ENCODE measurements at regions not wholly inside any gene's neighbourhood (a gene's known extent, or its start where the extent isn't known, plus 50 kb on each side); places are given as distances from the start of the nearest gene placed in this dataset.
"Not testable (repeated sequence)": the region's sequence is repeated elsewhere in the genome, so short reads cannot be mapped to it uniquely, and the experiment has no call there.

- no peak overlapping the region for H3K4me3 ChIP-seq (ENCODE audit: insufficient read depth, low read length)
- TF ChIP-seq CTCF (IDR thresholded peaks at IDR 0.05; ENCODE audit: extremely low read depth, low read depth, low read length), result no peak
- no peak for DNase-seq (ENCODE audit: insufficient read length, low spot score, missing footprints)
- H3K36me3 ChIP-seq (ENCODE audit: insufficient read depth, low read length), result no peaks in the 10 kb centered on the region
- H3K79me2 ChIP-seq (ENCODE audit: insufficient read depth, low read length), result no peaks in the 10 kb centered on the region
- no peak overlapping the region for H3K27ac ChIP-seq (ENCODE audit: low read depth, low read length)
- no peaks in the 10 kb centered on the region for H3K9me3 ChIP-seq (ENCODE audit: low read depth, low read length)
- no peak overlapping the region for H2AFZ ChIP-seq (ENCODE audit: low read length)
- no peaks in the 10 kb centered on the region for H4K20me1 ChIP-seq (ENCODE audit: insufficient read depth, low read length)
- no peaks in the 10 kb centered on the region for H3K4me1 ChIP-seq (ENCODE audit: insufficient read depth, low read length)
- no peak overlapping the region for H3K4me2 ChIP-seq (ENCODE audit: insufficient read depth, low read length)
- no peaks in the 10 kb centered on the region for H3K27me3 ChIP-seq (ENCODE audit: insufficient read depth, low read length)
Observed at GRCh38 chr17:20783091-20783490, 203.6 kb downstream of the CDRT15L2 start.

- no peaks in the 10 kb centered on the region for H3K36me3 ChIP-seq (ENCODE audit: insufficient read depth, low read length)
- DNase-seq (ENCODE audit: insufficient read length, low spot score, missing footprints), result no peak
- H3K27me3 ChIP-seq (ENCODE audit: insufficient read depth, low read length), result no peaks in the 10 kb centered on the region
Observed at GRCh38 chr17:20784100-20784665, 204.7 kb downstream of the CDRT15L2 start.

GRCh38 chr17:20787281-20787680 is 207.8 kb downstream of the CDRT15L2 start:
- H3K36me3 ChIP-seq (ENCODE audit: insufficient read depth, low read length), result no peaks in the 10 kb centered on the region
- no peak overlapping the region for H3K27ac ChIP-seq (ENCODE audit: low read depth, low read length)
- no peak overlapping the region for H3K4me3 ChIP-seq (ENCODE audit: insufficient read depth, low read length)
- H3K27me3 ChIP-seq (ENCODE audit: insufficient read depth, low read length), result no peaks in the 10 kb centered on the region
- no peaks in the 10 kb centered on the region for H3K9me3 ChIP-seq (ENCODE audit: low read depth, low read length)
- no peak for TF ChIP-seq CTCF (IDR thresholded peaks at IDR 0.05; ENCODE audit: extremely low read depth, low read depth, low read length)
- no peak overlapping the region for H3K4me2 ChIP-seq (ENCODE audit: insufficient read depth, low read length)
- no peak overlapping the region for H2AFZ ChIP-seq (ENCODE audit: low read length)
- DNase-seq (ENCODE audit: insufficient read length, low spot score, missing footprints), result no peak
- H4K20me1 ChIP-seq (ENCODE audit: insufficient read depth, low read length), result no peaks in the 10 kb centered on the region
- no peaks in the 10 kb centered on the region for H3K79me2 ChIP-seq (ENCODE audit: insufficient read depth, low read length)
- no peaks in the 10 kb centered on the region for H3K4me1 ChIP-seq (ENCODE audit: insufficient read depth, low read length)

More at GRCh38 chr17:20784100-20784665, 204.7 kb downstream of the CDRT15L2 start:
- Histone ChIP-seq H3K4me1 (ENCODE audit: insufficient read depth, low read length) (no peaks in the 10 kb centered on the region), H3K79me2 (ENCODE audit: insufficient read depth, low read length) (no peaks in the 10 kb centered on the region), H4K20me1 (ENCODE audit: insufficient read depth, low read length) (no peaks in the 10 kb centered on the region), H2AFZ (ENCODE audit: low read length) (no peak overlapping the region), H3K4me3 (ENCODE audit: insufficient read depth, low read length) (no peak overlapping the region), H3K27ac (ENCODE audit: low read depth, low read length) (no peak overlapping the region), H3K4me2 (ENCODE audit: insufficient read depth, low read length) (no peak overlapping the region), H3K9me3 (ENCODE audit: low read depth, low read length) (no peaks in the 10 kb centered on the region)
- TF ChIP-seq CTCF (IDR thresholded peaks at IDR 0.05; ENCODE audit: extremely low read depth, low read depth, low read length), result no peak

GRCh38 chr17:20791626-20792025 is 212.1 kb downstream of the CDRT15L2 start:
- H3K4me3 ChIP-seq (ENCODE audit: insufficient read depth, low read length), result no peak overlapping the region
- H3K27me3 ChIP-seq (ENCODE audit: insufficient read depth, low read length), result no peaks in the 10 kb centered on the region
- no peak for DNase-seq (ENCODE audit: insufficient read length, low spot score, missing footprints)
- no peaks in the 10 kb centered on the region for H3K9me3 ChIP-seq (ENCODE audit: low read depth, low read length)
- H3K4me2 ChIP-seq (ENCODE audit: insufficient read depth, low read length), result no peak overlapping the region
- no peaks in the 10 kb centered on the region for H4K20me1 ChIP-seq (ENCODE audit: insufficient read depth, low read length)
- H3K27ac ChIP-seq (ENCODE audit: low read depth, low read length), result no peak overlapping the region
- no peaks in the 10 kb centered on the region for H3K36me3 ChIP-seq (ENCODE audit: insufficient read depth, low read length)
- no peaks in the 10 kb centered on the region for H3K4me1 ChIP-seq (ENCODE audit: insufficient read depth, low read length)
- TF ChIP-seq CTCF (IDR thresholded peaks at IDR 0.05; ENCODE audit: extremely low read depth, low read depth, low read length), result no peak
- H2AFZ ChIP-seq (ENCODE audit: low read length), result no peak overlapping the region
- H3K79me2 ChIP-seq (ENCODE audit: insufficient read depth, low read length), result no peaks in the 10 kb centered on the region

GRCh38 chr17:20794532-20794931 is 215.0 kb downstream of the CDRT15L2 start:
- not testable (repeated sequence) for H3K9me3 ChIP-seq (ENCODE audit: low read depth, low read length); H3K4me2 ChIP-seq (ENCODE audit: insufficient read depth, low read length); H3K27ac ChIP-seq (ENCODE audit: low read depth, low read length); H3K36me3 ChIP-seq (ENCODE audit: insufficient read depth, low read length); H2AFZ ChIP-seq (ENCODE audit: low read length); DNase-seq (ENCODE audit: insufficient read length, low spot score, missing footprints); H3K4me1 ChIP-seq (ENCODE audit: insufficient read depth, low read length); H3K27me3 ChIP-seq (ENCODE audit: insufficient read depth, low read length); H3K79me2 ChIP-seq (ENCODE audit: insufficient read depth, low read length); H4K20me1 ChIP-seq (ENCODE audit: insufficient read depth, low read length); H3K4me3 ChIP-seq (ENCODE audit: insufficient read depth, low read length)

Data from osteoblast (primary cell).